ENCODE measurements at regions not wholly inside any gene's neighbourhood (a gene's known extent, or its start where the extent isn't known, plus 50 kb on each side); places are given as distances from the start of the nearest gene placed in this dataset.

- Histone ChIP-seq H3K9ac (ENCODE audit: insufficient read depth, low read length) (no peak overlapping the region), H4K20me1 (ENCODE audit: control insufficient read depth, extremely low read depth, insufficient read depth, low read length) (no peaks in the 10 kb centered on the region), H3K4me2 (ENCODE audit: extremely low read depth, insufficient read depth, low read length) (no peak overlapping the region), H3K79me2 (ENCODE audit: control insufficient read depth, insufficient read depth, low read length) (no peaks in the 10 kb centered on the region), H3K36me3 (ENCODE audit: control insufficient read depth, insufficient read depth, low read length) (no peaks in the 10 kb centered on the region), H3K27ac (ENCODE audit: insufficient read depth, low read length) (no peak overlapping the region), H3K27me3 (ENCODE audit: control insufficient read depth, insufficient read depth, low read length) (no peaks in the 10 kb centered on the region), H2AFZ (ENCODE audit: low read length) (no peak overlapping the region), H3K9me3 (ENCODE audit: control insufficient read depth, insufficient read depth, low read depth, low read length) (no peaks in the 10 kb centered on the region), H3K4me1 (ENCODE audit: control insufficient read depth, extremely low read depth, insufficient read depth, low read length) (no peaks in the 10 kb centered on the region), H3K4me3 (replicated peaks in 1 of 4; ENCODE audit: control extremely low read depth in 1 of 4, insufficient read depth in 1 of 4, low read depth in 3 of 4, low read length in 4 of 4) (no peak overlapping the region)
- no peak for TF ChIP-seq EZH2 (IDR thresholded peaks at IDR 0.05; ENCODE audit: low read length, missing control alignments)
- no peak for TF ChIP-seq CTCF (conservative IDR thresholded peaks at IDR 0.05 in 1 of 2, IDR thresholded peaks at IDR 0.05 in 1 of 2; ENCODE audit: low read depth in 1 of 2, low read length in 2 of 2)
- DNase-seq (ENCODE audit: low read depth in 2 of 2) = peak in 1 of 2 donors; percentile 1
Measured at GRCh38 chr2:41111836-41112627, 660.1 kb upstream of the SLC8A1 start.

GRCh38 chr2:41116106-41116797 lies 664.4 kb upstream of the SLC8A1 start:
- Histone ChIP-seq H4K20me1 (ENCODE audit: control insufficient read depth, extremely low read depth, insufficient read depth, low read length) (no peaks in the 10 kb centered on the region), H3K79me2 (ENCODE audit: control insufficient read depth, insufficient read depth, low read length) (no peaks in the 10 kb centered on the region), H3K27me3 (ENCODE audit: control insufficient read depth, insufficient read depth, low read length) (no peaks in the 10 kb centered on the region), H3K4me1 (ENCODE audit: control insufficient read depth, extremely low read depth, insufficient read depth, low read length) (no peaks in the 10 kb centered on the region), H3K36me3 (ENCODE audit: control insufficient read depth, insufficient read depth, low read length) (no peaks in the 10 kb centered on the region), H2AFZ (ENCODE audit: low read length) (no peak overlapping the region), H3K9me3 (ENCODE audit: control insufficient read depth, insufficient read depth, low read depth, low read length) (no peaks in the 10 kb centered on the region), H3K4me3 (replicated peaks in 1 of 4; ENCODE audit: control extremely low read depth in 1 of 4, insufficient read depth in 1 of 4, low read depth in 3 of 4, low read length in 4 of 4) (no peak overlapping the region), H3K27ac (ENCODE audit: insufficient read depth, low read length) (no peak overlapping the region), H3K4me2 (ENCODE audit: extremely low read depth, insufficient read depth, low read length) (no peak overlapping the region), H3K9ac (ENCODE audit: insufficient read depth, low read length) (no peak overlapping the region)
- DNase-seq (ENCODE audit: low read depth in 2 of 2) = peak in 1 of 2 donors; percentile 44
- TF ChIP-seq CTCF (conservative IDR thresholded peaks at IDR 0.05 in 1 of 2, IDR thresholded peaks at IDR 0.05 in 1 of 2; ENCODE audit: low read depth in 1 of 2, low read length in 2 of 2) (no peak), EZH2 (IDR thresholded peaks at IDR 0.05; ENCODE audit: low read length, missing control alignments) (no peak)

GRCh38 chr2:41119489-41119888 lies 667.6 kb upstream of the SLC8A1 start:
- Histone ChIP-seq H3K36me3 (ENCODE audit: control insufficient read depth, insufficient read depth, low read length) (no peaks in the 10 kb centered on the region), H3K4me3 (replicated peaks in 1 of 4; ENCODE audit: control extremely low read depth in 1 of 4, insufficient read depth in 1 of 4, low read depth in 3 of 4, low read length in 4 of 4) (no peak overlapping the region), H3K4me1 (ENCODE audit: control insufficient read depth, extremely low read depth, insufficient read depth, low read length) (no peaks in the 10 kb centered on the region), H3K9me3 (ENCODE audit: control insufficient read depth, insufficient read depth, low read depth, low read length) (no peaks in the 10 kb centered on the region), H3K27me3 (ENCODE audit: control insufficient read depth, insufficient read depth, low read length) (no peaks in the 10 kb centered on the region), H4K20me1 (ENCODE audit: control insufficient read depth, extremely low read depth, insufficient read depth, low read length) (no peaks in the 10 kb centered on the region), H3K79me2 (ENCODE audit: control insufficient read depth, insufficient read depth, low read length) (no peaks in the 10 kb centered on the region), H3K27ac (ENCODE audit: insufficient read depth, low read length) (no peak overlapping the region), H3K4me2 (ENCODE audit: extremely low read depth, insufficient read depth, low read length) (no peak overlapping the region), H2AFZ (ENCODE audit: low read length) (no peak overlapping the region), H3K9ac (ENCODE audit: insufficient read depth, low read length) (no peak overlapping the region)
- TF ChIP-seq CTCF (conservative IDR thresholded peaks at IDR 0.05 in 1 of 2, IDR thresholded peaks at IDR 0.05 in 1 of 2; ENCODE audit: low read depth in 1 of 2, low read length in 2 of 2) = no peak
- no peak for TF ChIP-seq EZH2 (IDR thresholded peaks at IDR 0.05; ENCODE audit: low read length, missing control alignments)
- DNase-seq (ENCODE audit: low read depth in 2 of 2) = no peak

Measured in fibroblast of lung (primary cell).